BLaER1 (cell line): ENCODE measurements at regions not wholly inside any gene's neighbourhood (a gene's known extent, or its start where the extent isn't known, plus 50 kb on each side); places are given as distances from the start of the nearest gene placed in this dataset.

ENCODE experiments used
- H3K27ac ChIP-seq: shearing (Covaris generic); formaldehyde crosslinking; 2 replicates; pipeline ENCODE4 v1.8.1; 2022
- H3K27me3 ChIP-seq: shearing (Covaris generic); formaldehyde crosslinking; 2 replicates; pipeline ENCODE4 v1.8.1; 2022
- H3K36me3 ChIP-seq: shearing (Covaris generic); formaldehyde crosslinking; 2 replicates; pipeline ENCODE4 v1.8.1; 2022
- H3K4me1 ChIP-seq: shearing (Covaris generic); formaldehyde crosslinking; 2 replicates; pipeline ENCODE4 v1.8.1; 2022
- H3K4me2 ChIP-seq: shearing (Covaris generic); formaldehyde crosslinking; 2 replicates; pipeline ENCODE4 v1.8.1; 2022
- H3K4me3 ChIP-seq: shearing (Covaris generic); formaldehyde crosslinking; 2 replicates; pipeline ENCODE4 v1.8.1; 2022
- H3K9ac ChIP-seq: shearing (Covaris generic); formaldehyde crosslinking; 2 replicates; pipeline ENCODE4 v1.8.1; 2022
- H3K9me3 ChIP-seq: shearing (Covaris generic); formaldehyde crosslinking; 2 replicates; pipeline ENCODE4 v1.8.1; 2022
- H4K20me1 ChIP-seq: shearing (Covaris generic); formaldehyde crosslinking; 2 replicates; pipeline ENCODE4 v1.8.1; 2022
- Cebpa-rat ChIP-seq: shearing (Covaris generic); IDR thresholded peaks from 2 replicates; pipeline ENCODE4 v1.8.1; 2022

DNA sequence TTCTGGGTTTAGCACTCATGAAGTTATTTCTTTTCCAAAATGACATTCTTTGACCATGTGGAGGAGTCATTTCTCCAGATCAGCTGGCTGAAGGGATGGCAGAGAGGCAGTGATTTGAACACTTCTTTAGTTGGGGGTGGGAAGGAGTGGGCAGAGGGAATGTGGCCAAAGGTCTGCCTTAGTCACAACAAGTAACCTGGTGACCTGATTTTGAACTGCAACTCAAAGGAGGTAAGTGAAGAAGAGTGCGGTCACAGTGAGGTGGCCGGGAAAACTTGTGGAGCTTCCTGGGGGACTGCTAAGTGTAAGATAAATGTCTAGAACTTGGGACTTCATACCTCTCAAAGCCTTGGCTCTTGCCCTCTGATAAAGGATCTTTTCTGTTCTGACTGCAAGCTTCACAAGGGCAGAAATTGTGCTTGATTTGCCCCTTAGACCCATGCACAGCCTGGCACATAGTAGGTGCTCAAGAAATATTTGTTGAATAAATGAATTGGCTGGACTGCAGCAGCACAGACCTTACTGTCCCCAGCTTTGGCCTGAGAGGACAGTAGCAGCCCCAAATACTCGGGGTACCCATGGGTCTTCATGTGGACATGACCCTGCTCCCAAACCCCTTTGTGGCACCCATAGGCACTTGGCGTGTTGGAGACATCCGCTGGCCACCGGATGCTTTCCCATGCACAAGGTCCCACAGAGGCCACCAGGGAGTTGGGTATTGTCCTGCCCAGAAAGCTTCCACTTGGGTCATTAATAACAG, 99.0 kb upstream of the ALX4 start:
- no peak overlapping the region for H3K27ac ChIP-seq
- H3K36me3 ChIP-seq = no peaks in the 10 kb centered on the region
- peaks cover 8% of the 10 kb centered on the region; the same call in 1 of the 2 replicates for H3K4me1 ChIP-seq
- no peaks in the 10 kb centered on the region for H4K20me1 ChIP-seq
- no peaks in the 10 kb centered on the region; the same call in 1 of the 2 replicates for H3K27me3 ChIP-seq
- no peak for TF ChIP-seq Cebpa-rat
- no peak overlapping the region for H3K4me3 ChIP-seq
- H3K9ac ChIP-seq = no peak overlapping the region
- H3K9me3 ChIP-seq = peaks cover 19% of the 10 kb centered on the region
- no peak overlapping the region for H3K4me2 ChIP-seq

DNA sequence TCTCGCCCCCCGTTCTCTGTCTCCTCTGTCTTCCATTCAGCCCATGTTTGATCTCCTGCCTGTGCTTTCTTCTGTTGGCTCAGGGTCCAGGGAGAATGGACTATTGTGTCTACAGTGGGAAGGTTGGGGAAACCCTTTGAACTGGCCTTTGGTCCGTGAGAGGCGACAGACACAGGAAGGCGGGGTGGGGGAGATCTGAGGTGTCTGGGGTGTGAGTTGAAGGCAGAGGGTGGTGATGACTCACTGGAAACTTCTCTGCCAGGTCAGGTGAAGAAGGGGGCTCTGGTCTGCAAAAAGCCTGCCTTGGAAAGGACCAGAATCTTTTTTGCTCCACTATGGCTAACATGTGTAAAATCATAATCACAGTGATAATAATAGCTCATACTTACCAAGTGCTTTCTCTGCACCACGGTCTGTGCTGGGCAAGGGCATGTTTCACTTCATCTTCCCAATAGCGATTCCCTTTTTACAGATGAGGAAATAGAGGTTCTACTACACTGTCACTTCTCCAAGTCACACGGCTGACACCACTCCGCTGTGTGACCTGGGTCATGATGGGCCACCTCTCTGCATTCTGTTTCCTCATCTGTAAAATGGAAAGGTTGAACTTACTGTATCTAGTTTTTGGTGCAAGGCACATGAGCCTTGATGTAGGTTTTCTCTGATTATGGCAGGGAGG, 99.8 kb upstream of the ALX4 start:
- Histone ChIP-seq H3K4me3 (no peak overlapping the region), H3K27ac (no peak overlapping the region), H3K4me1 (peaks cover 8% of the 10 kb centered on the region; the same call in 1 of the 2 replicates), H4K20me1 (no peaks in the 10 kb centered on the region), H3K4me2 (no peak overlapping the region), H3K9me3 (peaks cover 19% of the 10 kb centered on the region), H3K36me3 (no peaks in the 10 kb centered on the region), H3K27me3 (no peaks in the 10 kb centered on the region; the same call in 1 of the 2 replicates), H3K9ac (no peak overlapping the region)
- TF ChIP-seq Cebpa-rat = no peak

DNA sequence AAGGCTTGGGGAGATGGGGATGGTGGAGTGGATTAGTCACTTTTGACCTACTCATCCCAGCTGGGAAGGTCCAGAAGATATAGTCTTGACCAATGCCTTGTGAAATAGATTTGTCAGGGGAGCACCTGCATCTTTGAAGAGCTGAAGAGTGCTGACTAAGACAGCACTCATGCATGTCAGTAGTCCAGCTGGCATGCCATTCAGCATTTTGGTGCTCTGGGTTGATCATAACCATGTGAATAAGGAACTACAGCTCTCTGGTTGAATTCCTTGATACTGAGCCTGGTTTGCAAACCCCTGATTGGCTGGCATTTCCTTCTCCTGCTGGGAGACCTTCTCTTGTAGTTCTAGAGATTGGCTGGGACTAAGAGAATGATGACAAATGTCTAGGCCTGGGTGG, 106.8 kb upstream of the ALX4 start:
- TF ChIP-seq Cebpa-rat = no peak
- Histone ChIP-seq H3K27me3 (no peaks in the 10 kb centered on the region), H3K27ac (no peak overlapping the region)

DNA sequence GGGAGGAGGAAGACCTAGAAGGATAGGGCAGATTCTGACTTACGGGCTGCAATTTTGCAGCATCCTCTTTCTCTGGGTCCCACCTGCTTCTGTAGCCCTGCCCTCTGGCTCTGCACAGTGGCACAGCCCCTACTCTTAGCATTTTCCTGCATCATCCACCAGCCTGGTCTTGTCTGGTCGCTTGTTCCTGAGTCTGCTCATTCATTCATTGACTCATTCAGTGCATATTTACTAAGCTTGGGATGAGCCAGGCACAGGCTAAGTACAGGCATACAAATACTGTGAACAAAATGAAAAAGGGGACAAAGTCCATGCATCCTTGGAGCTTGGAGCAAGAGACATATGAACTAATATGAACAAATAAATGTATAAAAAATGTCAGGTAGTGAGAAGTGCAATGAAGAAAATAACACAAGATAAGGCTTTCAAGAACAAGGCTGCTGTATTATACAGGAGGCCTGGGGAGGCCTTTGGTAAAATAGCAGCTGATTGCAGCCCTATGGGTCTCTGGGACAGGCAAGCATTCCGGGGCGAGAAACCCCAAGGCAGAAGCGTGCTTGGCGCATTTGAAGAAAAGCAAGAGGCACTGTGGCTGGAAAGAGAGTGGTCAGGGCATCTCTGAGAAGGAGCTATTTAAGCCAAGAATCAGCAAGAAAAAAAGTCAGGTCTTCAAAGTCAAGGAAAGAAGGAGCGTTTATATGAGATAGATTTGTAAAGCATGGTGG, 108.0 kb upstream of the ALX4 start:
- no peaks in the 10 kb centered on the region for H3K4me1 ChIP-seq
- no peaks in the 10 kb centered on the region for H3K27me3 ChIP-seq
- no peak overlapping the region for H3K9ac ChIP-seq
- no peaks in the 10 kb centered on the region for H4K20me1 ChIP-seq
- no peak overlapping the region for H3K27ac ChIP-seq
- H3K9me3 ChIP-seq = peaks cover 4% of the 10 kb centered on the region; the same call in 1 of the 2 replicates
- no peak overlapping the region for H3K4me3 ChIP-seq
- no peak overlapping the region for H3K4me2 ChIP-seq
- no peak for TF ChIP-seq Cebpa-rat
- H3K36me3 ChIP-seq = no peaks in the 10 kb centered on the region

More for the DNA sequence above, 106.8 kb upstream of the ALX4 start:
- no peak overlapping the region for H3K9ac ChIP-seq
- H4K20me1 ChIP-seq = no peaks in the 10 kb centered on the region
- no peaks in the 10 kb centered on the region for H3K36me3 ChIP-seq
- no peaks in the 10 kb centered on the region for H3K4me1 ChIP-seq
- H3K4me3 ChIP-seq = no peak overlapping the region
- peaks cover 13% of the 10 kb centered on the region for H3K9me3 ChIP-seq
- no peak overlapping the region for H3K4me2 ChIP-seq

DNA sequence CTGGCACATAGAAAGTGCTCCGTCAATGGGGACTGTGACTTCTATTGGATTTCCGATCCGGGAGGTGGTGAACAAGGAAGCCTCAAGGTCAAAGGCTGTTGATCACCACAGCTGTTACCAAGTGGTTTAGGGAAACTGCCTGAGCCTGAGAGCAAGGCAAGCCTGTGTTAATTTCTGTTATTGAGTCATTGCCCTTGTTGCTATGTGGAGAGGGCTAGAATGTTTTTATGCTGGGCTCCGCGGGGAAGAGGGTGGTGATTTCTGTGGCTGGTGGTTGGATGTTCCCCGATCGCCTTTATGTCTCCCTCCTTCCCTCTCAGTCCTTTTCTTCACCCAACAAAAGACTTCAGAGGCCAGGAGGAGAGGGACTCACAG, 108.5 kb upstream of the ALX4 start:
- Histone ChIP-seq H3K27me3 (no peaks in the 10 kb centered on the region), H3K4me1 (no peaks in the 10 kb centered on the region), H3K4me3 (no peak overlapping the region), H3K4me2 (no peak overlapping the region), H3K9ac (no peak overlapping the region), H4K20me1 (no peaks in the 10 kb centered on the region), H3K36me3 (no peaks in the 10 kb centered on the region), H3K27ac (no peak overlapping the region), H3K9me3 (peaks cover 4% of the 10 kb centered on the region; the same call in 1 of the 2 replicates)
- TF ChIP-seq Cebpa-rat = no peak

DNA sequence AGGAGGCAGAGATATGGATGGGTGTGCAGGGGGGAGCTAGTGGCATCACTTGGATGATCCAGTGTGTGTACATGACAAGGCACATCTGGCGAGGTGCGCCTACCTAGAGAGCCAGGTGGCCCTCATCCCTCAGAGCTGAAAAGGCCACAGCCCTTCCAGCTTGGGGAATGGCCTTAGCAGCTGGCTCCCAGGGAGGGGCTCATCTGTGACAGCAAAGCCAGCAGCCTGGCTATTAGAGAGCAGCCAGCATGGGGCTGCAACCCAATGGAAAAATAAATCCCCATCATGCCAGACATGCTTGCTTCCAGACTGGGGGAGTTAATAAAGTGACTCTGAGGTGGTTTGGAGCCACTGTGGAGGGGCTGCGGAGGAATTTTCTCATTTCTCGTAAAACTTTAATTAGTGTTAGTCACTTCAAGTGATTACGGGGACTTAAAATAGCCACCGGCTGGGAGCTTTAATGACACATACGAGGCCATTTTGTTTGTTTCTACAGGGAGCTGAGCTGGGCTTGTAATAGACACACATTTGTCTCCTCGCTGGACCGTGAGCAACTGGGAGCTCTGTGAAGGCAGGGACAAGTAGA, 111.2 kb upstream of the ALX4 start:
- no peak overlapping the region for H3K4me3 ChIP-seq
- TF ChIP-seq Cebpa-rat = no peak
- 0 out of 2 replicates have a peak, but pooled peaks cover under 1% of the 10 kb centered on the region for H3K9me3 ChIP-seq
- no peak overlapping the region for H3K9ac ChIP-seq
- no peak overlapping the region for H3K27ac ChIP-seq
- no peaks in the 10 kb centered on the region for H3K36me3 ChIP-seq
- no peaks in the 10 kb centered on the region for H4K20me1 ChIP-seq
- H3K27me3 ChIP-seq = no peaks in the 10 kb centered on the region
- H3K4me1 ChIP-seq = no peaks in the 10 kb centered on the region
- no peak overlapping the region for H3K4me2 ChIP-seq

DNA sequence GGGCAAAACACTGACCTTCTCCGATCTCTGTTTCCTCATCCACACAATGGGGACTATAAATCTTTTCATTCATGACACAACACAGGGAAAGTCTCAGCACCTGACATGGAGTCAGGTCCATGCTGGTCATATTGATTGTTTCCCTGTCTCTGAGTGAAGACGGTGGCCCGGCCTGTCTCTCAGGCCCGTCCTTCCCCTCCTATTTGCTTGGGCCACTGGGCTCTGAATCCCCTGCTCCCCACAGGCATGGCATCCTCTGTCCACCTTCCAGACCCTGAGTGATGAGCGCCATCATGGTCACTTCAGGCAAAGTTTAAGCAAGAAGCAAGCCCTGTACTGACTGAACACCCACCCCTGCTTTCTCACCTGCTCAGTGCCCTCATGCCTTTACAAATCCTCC, 113.3 kb upstream of the ALX4 start:
- H3K27me3 ChIP-seq = no peaks in the 10 kb centered on the region
- no peaks in the 10 kb centered on the region for H4K20me1 ChIP-seq
- no peak overlapping the region for H3K27ac ChIP-seq
- no peak overlapping the region for H3K4me2 ChIP-seq
- H3K9me3 ChIP-seq = no peaks in the 10 kb centered on the region
- H3K4me3 ChIP-seq = no peak overlapping the region
- H3K36me3 ChIP-seq = no peaks in the 10 kb centered on the region
- no peak for TF ChIP-seq Cebpa-rat
- no peak overlapping the region for H3K9ac ChIP-seq
- no peaks in the 10 kb centered on the region for H3K4me1 ChIP-seq

DNA sequence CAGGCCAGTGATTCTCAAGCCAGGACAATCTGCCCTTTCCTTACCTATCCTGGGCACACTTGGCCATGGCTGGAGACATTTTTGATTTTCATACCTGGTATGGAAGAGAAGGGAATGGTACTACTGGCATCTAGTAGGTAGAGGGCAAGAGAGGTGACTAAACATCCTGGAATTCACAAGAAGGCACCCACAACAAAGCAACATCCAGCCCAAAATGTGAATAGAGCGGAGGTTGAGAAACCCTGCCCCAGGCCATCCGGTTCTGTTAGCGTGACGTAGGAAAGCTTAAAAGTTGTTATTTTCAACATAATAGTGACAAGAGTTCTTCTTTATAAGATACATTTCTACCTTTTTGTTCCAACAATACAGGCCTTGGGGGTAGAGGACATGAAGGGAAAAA, 114.9 kb upstream of the ALX4 start:
- no peaks in the 10 kb centered on the region for H3K9me3 ChIP-seq
- H3K4me1 ChIP-seq = no peaks in the 10 kb centered on the region
- no peak overlapping the region for H3K9ac ChIP-seq
- no peak overlapping the region for H3K27ac ChIP-seq
- no peak overlapping the region for H3K4me3 ChIP-seq
- H3K36me3 ChIP-seq = no peaks in the 10 kb centered on the region
- H3K27me3 ChIP-seq = no peaks in the 10 kb centered on the region
- no peak for TF ChIP-seq Cebpa-rat
- H4K20me1 ChIP-seq = no peaks in the 10 kb centered on the region
- no peak overlapping the region for H3K4me2 ChIP-seq

DNA sequence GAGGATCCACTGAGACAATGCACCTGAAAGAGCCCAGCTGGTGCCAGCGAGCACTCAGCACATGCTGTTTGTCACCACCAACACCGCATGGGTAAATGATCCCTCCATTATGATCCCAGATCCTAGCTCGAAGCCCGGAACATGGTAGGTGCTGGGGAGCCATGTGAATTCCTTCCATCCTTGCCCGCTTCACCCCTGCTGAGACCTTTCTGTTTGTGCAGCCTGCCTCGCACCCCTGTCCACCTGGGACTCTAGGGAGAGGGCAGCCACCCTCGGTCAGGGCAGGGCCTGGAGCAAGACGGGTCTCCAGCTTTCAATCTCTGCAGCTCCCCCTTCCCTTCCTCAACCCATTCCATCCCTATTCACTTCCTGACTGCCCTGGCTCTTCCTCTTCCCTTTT, 116.2 kb upstream of the ALX4 start:
- no peak overlapping the region for H3K27ac ChIP-seq
- no peak overlapping the region for H3K4me2 ChIP-seq
- TF ChIP-seq Cebpa-rat = no peak
- H4K20me1 ChIP-seq = no peaks in the 10 kb centered on the region
- H3K4me3 ChIP-seq = no peak overlapping the region
- no peaks in the 10 kb centered on the region for H3K36me3 ChIP-seq
- no peak overlapping the region for H3K9ac ChIP-seq
- H3K4me1 ChIP-seq = no peaks in the 10 kb centered on the region
- no peaks in the 10 kb centered on the region for H3K9me3 ChIP-seq
- no peaks in the 10 kb centered on the region for H3K27me3 ChIP-seq
